ENCODE measurements at regions not wholly inside any gene's neighbourhood (a gene's known extent, or its start where the extent isn't known, plus 50 kb on each side); places are given as distances from the start of the nearest gene placed in this dataset.

DNA sequence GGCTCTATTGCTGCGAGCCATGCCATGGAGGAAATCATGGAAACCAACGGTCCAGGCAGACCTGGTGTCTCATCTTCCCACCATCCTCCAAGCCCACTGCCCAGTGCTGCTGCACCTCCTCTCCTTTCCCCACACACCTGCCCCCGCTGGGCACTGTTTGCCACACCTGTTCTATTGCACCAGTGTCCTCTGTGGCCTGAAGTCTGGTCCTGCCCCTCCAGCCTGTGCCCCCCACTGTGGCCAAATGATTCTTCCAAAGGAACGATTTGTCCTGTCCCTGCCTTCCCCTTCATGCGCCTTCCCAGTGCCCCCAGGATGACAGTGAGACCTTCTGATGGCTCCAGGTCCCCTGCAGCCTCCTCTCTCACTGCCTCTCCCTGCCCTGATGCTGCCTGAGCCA lies 101.9 kb upstream of the TWIST2 start:
- ChIA-PET CTCF (no interaction called here), POLR2A (no interaction called here)
- H3K36me3 ChIP-seq (ENCODE audit: control insufficient read depth in 2 of 2, insufficient read depth in 1 of 2, low read length in 2 of 2) = no peaks in the 10 kb centered on the region
- no peak overlapping the region for H3K27ac ChIP-seq (ENCODE audit: extremely low read depth, low read depth, low read length)
- H3K4me3 ChIP-seq (ENCODE audit: low read depth, low read length) = no peak overlapping the region
- no peaks in the 10 kb centered on the region for H3K9me3 ChIP-seq (ENCODE audit: control insufficient read depth, insufficient read depth, low read depth, low read length)
- no peaks in the 10 kb centered on the region for H3K4me1 ChIP-seq (ENCODE audit: control insufficient read depth, insufficient read depth, low read length)
- TF ChIP-seq, protein P1, sequence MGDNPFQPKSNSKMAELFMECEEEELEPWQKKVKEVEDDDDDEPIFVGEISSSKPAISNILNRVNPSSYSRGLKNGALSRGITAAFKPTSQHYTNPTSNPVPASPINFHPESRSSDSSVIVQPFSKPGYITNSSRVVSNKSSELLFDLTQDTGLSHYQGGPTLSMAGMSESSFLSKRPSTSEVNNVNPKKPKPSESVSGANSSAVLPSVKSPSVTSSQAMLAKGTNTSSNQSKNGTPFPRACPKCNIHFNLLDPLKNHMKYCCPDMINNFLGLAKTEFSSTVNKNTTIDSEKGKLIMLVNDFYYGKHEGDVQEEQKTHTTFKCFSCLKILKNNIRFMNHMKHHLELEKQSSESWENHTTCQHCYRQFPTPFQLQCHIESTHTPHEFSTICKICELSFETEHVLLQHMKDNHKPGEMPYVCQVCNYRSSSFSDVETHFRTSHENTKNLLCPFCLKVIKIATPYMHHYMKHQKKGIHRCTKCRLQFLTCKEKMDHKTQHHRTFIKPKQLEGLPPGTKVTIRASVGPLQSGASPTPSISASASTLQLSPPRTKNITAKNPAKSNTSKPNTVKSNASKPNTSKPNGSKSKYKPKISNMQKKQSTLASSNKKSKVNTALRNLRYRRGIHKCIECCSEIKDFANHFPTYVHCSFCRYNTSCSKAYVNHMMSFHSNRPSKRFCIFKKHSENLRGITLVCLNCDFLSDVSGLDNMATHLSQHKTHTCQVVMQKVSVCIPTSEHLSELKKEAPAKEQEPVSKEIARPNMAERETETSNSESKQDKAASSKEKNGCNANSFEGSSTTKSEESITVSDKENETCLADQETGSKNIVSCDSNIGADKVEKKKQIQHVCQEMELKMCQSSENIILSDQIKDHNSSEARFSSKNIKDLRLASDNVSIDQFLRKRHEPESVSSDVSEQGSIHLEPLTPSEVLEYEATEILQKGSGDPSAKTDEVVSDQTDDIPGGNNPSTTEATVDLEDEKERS (tag by site-specific recombination; IDR thresholded peaks at IDR 0.05) = no peak
- TF ChIP-seq KLF16 (tag by site-specific recombination; IDR thresholded peaks at IDR 0.05) (no peak), ZNF146 (tag by site-specific recombination; IDR thresholded peaks at IDR 0.05) (no peak), TCF7L2 (IDR thresholded peaks at IDR 0.05; ENCODE audit: borderline replicate concordance, low read depth, low read length) (no peak), ZNF610 (tag by site-specific recombination; IDR thresholded peaks at IDR 0.05; ENCODE audit: borderline replicate concordance) (no peak), SP2 (tag by site-specific recombination; IDR thresholded peaks at IDR 0.05) (no peak), ZNF169 (tag by site-specific recombination; IDR thresholded peaks at IDR 0.05) (no peak), ZNF341 (tag by site-specific recombination; IDR thresholded peaks at IDR 0.05; ENCODE audit: low read depth) (no peak), ZNF621 (tag by site-specific recombination; IDR thresholded peaks at IDR 0.05) (no peak), ZEB2 (tag by site-specific recombination; IDR thresholded peaks at IDR 0.05) (no peak)
- TF ChIP-seq, protein P2, sequence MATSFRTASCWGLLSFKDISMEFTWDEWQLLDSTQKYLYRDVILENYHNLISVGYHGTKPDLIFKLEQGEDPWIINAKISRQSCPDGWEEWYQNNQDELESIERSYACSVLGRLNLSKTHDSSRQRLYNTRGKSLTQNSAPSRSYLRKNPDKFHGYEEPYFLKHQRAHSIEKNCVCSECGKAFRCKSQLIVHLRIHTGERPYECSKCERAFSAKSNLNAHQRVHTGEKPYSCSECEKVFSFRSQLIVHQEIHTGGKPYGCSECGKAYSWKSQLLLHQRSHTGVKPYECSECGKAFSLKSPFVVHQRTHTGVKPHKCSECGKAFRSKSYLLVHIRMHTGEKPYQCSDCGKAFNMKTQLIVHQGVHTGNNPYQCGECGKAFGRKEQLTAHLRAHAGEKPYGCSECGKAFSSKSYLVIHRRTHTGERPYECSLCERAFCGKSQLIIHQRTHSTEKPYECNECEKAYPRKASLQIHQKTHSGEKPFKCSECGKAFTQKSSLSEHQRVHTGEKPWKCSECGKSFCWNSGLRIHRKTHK (tag by site-specific recombination; IDR thresholded peaks at IDR 0.05) = no peak
- TF ChIP-seq, protein P3, sequence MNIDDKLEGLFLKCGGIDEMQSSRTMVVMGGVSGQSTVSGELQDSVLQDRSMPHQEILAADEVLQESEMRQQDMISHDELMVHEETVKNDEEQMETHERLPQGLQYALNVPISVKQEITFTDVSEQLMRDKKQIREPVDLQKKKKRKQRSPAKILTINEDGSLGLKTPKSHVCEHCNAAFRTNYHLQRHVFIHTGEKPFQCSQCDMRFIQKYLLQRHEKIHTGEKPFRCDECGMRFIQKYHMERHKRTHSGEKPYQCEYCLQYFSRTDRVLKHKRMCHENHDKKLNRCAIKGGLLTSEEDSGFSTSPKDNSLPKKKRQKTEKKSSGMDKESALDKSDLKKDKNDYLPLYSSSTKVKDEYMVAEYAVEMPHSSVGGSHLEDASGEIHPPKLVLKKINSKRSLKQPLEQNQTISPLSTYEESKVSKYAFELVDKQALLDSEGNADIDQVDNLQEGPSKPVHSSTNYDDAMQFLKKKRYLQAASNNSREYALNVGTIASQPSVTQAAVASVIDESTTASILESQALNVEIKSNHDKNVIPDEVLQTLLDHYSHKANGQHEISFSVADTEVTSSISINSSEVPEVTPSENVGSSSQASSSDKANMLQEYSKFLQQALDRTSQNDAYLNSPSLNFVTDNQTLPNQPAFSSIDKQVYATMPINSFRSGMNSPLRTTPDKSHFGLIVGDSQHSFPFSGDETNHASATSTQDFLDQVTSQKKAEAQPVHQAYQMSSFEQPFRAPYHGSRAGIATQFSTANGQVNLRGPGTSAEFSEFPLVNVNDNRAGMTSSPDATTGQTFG (tag by site-specific recombination; IDR thresholded peaks at IDR 0.05; ENCODE audit: borderline replicate concordance) = no peak
- TF ChIP-seq, protein P4, sequence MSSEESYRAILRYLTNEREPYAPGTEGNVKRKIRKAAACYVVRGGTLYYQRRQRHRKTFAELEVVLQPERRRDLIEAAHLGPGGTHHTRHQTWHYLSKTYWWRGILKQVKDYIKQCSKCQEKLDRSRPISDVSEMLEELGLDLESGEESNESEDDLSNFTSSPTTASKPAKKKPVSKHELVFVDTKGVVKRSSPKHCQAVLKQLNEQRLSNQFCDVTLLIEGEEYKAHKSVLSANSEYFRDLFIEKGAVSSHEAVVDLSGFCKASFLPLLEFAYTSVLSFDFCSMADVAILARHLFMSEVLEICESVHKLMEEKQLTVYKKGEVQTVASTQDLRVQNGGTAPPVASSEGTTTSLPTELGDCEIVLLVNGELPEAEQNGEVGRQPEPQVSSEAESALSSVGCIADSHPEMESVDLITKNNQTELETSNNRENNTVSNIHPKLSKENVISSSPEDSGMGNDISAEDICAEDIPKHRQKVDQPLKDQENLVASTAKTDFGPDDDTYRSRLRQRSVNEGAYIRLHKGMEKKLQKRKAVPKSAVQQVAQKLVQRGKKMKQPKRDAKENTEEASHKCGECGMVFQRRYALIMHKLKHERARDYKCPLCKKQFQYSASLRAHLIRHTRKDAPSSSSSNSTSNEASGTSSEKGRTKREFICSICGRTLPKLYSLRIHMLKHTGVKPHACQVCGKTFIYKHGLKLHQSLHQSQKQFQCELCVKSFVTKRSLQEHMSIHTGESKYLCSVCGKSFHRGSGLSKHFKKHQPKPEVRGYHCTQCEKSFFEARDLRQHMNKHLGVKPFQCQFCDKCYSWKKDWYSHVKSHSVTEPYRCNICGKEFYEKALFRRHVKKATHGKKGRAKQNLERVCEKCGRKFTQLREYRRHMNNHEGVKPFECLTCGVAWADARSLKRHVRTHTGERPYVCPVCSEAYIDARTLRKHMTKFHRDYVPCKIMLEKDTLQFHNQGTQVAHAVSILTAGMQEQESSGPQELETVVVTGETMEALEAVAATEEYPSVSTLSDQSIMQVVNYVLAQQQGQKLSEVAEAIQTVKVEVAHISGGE (tag by site-specific recombination; conservative IDR thresholded peaks at IDR 0.05; ENCODE audit: low read depth) = no peak

DNA sequence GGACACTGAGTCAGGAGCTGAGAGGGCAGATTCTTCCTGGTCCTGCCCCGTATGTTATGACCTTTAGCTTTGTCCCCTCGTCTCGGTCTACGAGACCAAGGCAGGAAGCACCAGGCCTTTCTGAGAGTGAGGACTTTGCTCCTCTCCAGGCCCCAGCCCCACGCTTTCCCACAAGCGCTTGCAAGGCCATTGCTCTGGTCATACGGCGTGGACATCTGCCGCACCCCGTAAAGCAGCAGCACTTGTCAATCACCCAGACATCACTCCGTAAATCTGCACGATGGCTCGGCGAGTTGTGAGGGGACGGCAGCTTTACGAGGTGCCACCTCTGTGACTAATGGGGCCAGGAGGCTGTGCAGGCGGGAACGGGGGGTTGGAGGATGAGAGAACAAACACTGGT lies 100.8 kb upstream of the TWIST2 start:
- POLR2A ChIA-PET = no interaction called here
- CTCF ChIA-PET = no interaction called here
- H3K36me3 ChIP-seq (ENCODE audit: control insufficient read depth in 2 of 2, insufficient read depth in 1 of 2, low read length in 2 of 2) = no peaks in the 10 kb centered on the region
- no peak overlapping the region for H3K27ac ChIP-seq (ENCODE audit: extremely low read depth, low read depth, low read length)
- no peaks in the 10 kb centered on the region for H3K4me1 ChIP-seq (ENCODE audit: control insufficient read depth, insufficient read depth, low read length)
- H3K9me3 ChIP-seq (ENCODE audit: control insufficient read depth, insufficient read depth, low read depth, low read length) = no peaks in the 10 kb centered on the region
- H3K4me3 ChIP-seq (ENCODE audit: low read depth, low read length) = no peak overlapping the region
- TF ChIP-seq ZNF529 (tag by site-specific recombination; IDR thresholded peaks at IDR 0.05; ENCODE audit: insufficient replicate concordance) (no peak), ZNF302 (tag by site-specific recombination; IDR thresholded peaks at IDR 0.05; ENCODE audit: low read depth) (no peak), ZNF677 (tag by site-specific recombination; IDR thresholded peaks at IDR 0.05) (no peak), ZBTB21 (tag by site-specific recombination; IDR thresholded peaks at IDR 0.05) (no peak), ZNF501 (tag by site-specific recombination; IDR thresholded peaks at IDR 0.05) (no peak), ZNF404 (tag by site-specific recombination; IDR thresholded peaks at IDR 0.05) (no peak), ZNF366 (tag by site-specific recombination; conservative IDR thresholded peaks at IDR 0.05) (no peak), ZNF433 (tag by site-specific recombination; IDR thresholded peaks at IDR 0.05; ENCODE audit: low read depth) (no peak)
- TF ChIP-seq, protein P5, sequence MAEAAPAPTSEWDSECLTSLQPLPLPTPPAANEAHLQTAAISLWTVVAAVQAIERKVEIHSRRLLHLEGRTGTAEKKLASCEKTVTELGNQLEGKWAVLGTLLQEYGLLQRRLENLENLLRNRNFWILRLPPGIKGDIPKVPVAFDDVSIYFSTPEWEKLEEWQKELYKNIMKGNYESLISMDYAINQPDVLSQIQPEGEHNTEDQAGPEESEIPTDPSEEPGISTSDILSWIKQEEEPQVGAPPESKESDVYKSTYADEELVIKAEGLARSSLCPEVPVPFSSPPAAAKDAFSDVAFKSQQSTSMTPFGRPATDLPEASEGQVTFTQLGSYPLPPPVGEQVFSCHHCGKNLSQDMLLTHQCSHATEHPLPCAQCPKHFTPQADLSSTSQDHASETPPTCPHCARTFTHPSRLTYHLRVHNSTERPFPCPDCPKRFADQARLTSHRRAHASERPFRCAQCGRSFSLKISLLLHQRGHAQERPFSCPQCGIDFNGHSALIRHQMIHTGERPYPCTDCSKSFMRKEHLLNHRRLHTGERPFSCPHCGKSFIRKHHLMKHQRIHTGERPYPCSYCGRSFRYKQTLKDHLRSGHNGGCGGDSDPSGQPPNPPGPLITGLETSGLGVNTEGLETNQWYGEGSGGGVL (tag by site-specific recombination; IDR thresholded peaks at IDR 0.05) = no peak
